ENCODE measurements at regions not wholly inside any gene's neighbourhood (a gene's known extent, or its start where the extent isn't known, plus 50 kb on each side); places are given as distances from the start of the nearest gene placed in this dataset.

DNA sequence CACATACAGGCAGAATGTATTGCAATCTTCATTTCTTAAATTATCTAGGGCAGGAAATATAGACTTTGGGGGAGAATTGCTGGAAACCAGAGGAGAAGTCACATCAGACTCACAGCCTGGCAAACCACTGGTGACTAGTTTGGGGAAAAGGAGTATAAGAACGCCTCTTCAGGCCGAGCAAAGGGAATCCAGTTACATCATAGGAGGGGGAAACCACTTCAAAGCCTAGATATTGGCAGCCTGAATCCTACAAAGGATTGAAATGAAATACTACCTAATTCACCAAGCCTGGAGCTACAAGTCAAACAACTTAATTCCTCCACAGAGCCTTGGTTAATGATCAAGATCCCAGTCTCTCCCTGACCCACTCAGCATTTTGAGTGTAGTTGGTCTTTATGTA lies 121.7 kb downstream of the SLC30A10 start:
- Histone ChIP-seq H3K4me3 (replicated peaks in 1 of 3; ENCODE audit: low read depth in 2 of 3, low read length in 3 of 3) (no peak overlapping the region), H3K79me2 (ENCODE audit: insufficient read depth, low read length) (no peaks in the 10 kb centered on the region), H3K27ac (ENCODE audit: low read depth in 1 of 2, low read length in 2 of 2) (no peak overlapping the region), H2AFZ (ENCODE audit: insufficient read depth, low read depth, low read length, poor library complexity, severe bottlenecking) (no peak overlapping the region), H3K4me1 (ENCODE audit: control insufficient read depth in 1 of 2, insufficient read depth in 2 of 2, low read length in 2 of 2) (no peaks in the 10 kb centered on the region), H4K20me1 (ENCODE audit: insufficient read depth, low read length) (no peaks in the 10 kb centered on the region), H3K36me3 (replicated peaks in 1 of 2; ENCODE audit: control insufficient read depth in 1 of 2, insufficient read depth in 2 of 2, low read length in 2 of 2) (no peaks in the 10 kb centered on the region), H3K4me2 (replicated peaks; ENCODE audit: extremely low read depth, low read length, poor library complexity, severe bottlenecking) (no peak overlapping the region), H3K9me3 (replicated peaks in 1 of 2; ENCODE audit: control insufficient read depth in 1 of 2, insufficient read depth in 1 of 2, low read length in 2 of 2) (no peaks in the 10 kb centered on the region), H3K27me3 (ENCODE audit: control insufficient read depth in 2 of 2, insufficient read depth in 2 of 2, low read length in 2 of 2) (peaks cover 0 to 2% of the 10 kb centered on the region in 2 donors), H3K9ac (ENCODE audit: insufficient read depth, low read length, poor library complexity, severe bottlenecking) (no peak overlapping the region)
- WGBS (ENCODE audit: insufficient coverage), result no CpG with 5 or more reads among the region's 2 CpGs
- H3K36me3 Mint-ChIP-seq, result no peaks in the 10 kb centered on the region
- H3K4me3 Mint-ChIP-seq, result no peak overlapping the region
- H3K4me1 Mint-ChIP-seq, result no peaks in the 10 kb centered on the region
- no peaks in the 10 kb centered on the region for H3K9me3 Mint-ChIP-seq
- peaks cover 1 to 8% (median 2%) of the 10 kb centered on the region in 3 donors for H3K27me3 Mint-ChIP-seq (ENCODE audit: low read depth in 3 of 3)
- no peak overlapping the region for H3K27ac Mint-ChIP-seq
- TF ChIP-seq, protein P1, sequence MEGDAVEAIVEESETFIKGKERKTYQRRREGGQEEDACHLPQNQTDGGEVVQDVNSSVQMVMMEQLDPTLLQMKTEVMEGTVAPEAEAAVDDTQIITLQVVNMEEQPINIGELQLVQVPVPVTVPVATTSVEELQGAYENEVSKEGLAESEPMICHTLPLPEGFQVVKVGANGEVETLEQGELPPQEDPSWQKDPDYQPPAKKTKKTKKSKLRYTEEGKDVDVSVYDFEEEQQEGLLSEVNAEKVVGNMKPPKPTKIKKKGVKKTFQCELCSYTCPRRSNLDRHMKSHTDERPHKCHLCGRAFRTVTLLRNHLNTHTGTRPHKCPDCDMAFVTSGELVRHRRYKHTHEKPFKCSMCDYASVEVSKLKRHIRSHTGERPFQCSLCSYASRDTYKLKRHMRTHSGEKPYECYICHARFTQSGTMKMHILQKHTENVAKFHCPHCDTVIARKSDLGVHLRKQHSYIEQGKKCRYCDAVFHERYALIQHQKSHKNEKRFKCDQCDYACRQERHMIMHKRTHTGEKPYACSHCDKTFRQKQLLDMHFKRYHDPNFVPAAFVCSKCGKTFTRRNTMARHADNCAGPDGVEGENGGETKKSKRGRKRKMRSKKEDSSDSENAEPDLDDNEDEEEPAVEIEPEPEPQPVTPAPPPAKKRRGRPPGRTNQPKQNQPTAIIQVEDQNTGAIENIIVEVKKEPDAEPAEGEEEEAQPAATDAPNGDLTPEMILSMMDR (IDR thresholded peaks at IDR 0.05), result no peak
- no peak for DNase-seq
- intact Hi-C loops (cut with micrococcal nuclease), result no loop called here

DNA sequence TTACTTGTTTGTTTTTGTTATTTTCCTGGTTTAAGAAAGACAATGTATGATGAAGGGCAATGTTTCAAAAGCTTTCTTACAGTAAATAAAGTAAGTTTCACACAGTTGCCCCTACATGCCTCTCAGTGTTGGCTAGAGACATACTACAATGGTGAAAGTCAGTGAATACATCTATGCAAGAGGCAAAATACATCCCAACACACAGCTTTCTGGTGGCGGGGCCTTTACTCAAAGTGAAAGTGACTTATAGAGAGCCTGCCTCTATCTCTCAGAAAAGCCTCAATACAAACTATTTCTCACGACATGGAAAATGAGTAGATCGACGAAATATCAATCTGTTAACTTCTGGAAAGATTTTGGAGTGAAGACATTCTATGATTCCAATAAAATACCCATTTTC lies 122.3 kb downstream of the SLC30A10 start:
- intact Hi-C loops (cut with micrococcal nuclease), result no loop called here
- no peaks in the 10 kb centered on the region for H3K79me2 ChIP-seq (ENCODE audit: insufficient read depth, low read length)
- no CpG with 5 or more reads among the region's 4 CpGs for WGBS (ENCODE audit: insufficient coverage)
- no peaks in the 10 kb centered on the region for H3K27me3 ChIP-seq (ENCODE audit: control insufficient read depth in 2 of 2, insufficient read depth in 2 of 2, low read length in 2 of 2)
- no peaks in the 10 kb centered on the region for H4K20me1 ChIP-seq (ENCODE audit: insufficient read depth, low read length)
- no peaks in the 10 kb centered on the region for H3K9me3 ChIP-seq (replicated peaks in 1 of 2; ENCODE audit: control insufficient read depth in 1 of 2, insufficient read depth in 1 of 2, low read length in 2 of 2)
- no peak overlapping the region for H3K9ac ChIP-seq (ENCODE audit: insufficient read depth, low read length, poor library complexity, severe bottlenecking)
- H3K4me1 ChIP-seq (ENCODE audit: control insufficient read depth in 1 of 2, insufficient read depth in 2 of 2, low read length in 2 of 2), result no peaks in the 10 kb centered on the region
- DNase-seq, result no peak
- H3K36me3 Mint-ChIP-seq, result no peaks in the 10 kb centered on the region
- no peaks in the 10 kb centered on the region for H3K36me3 ChIP-seq (replicated peaks in 1 of 2; ENCODE audit: control insufficient read depth in 1 of 2, insufficient read depth in 2 of 2, low read length in 2 of 2)
- H3K27me3 Mint-ChIP-seq (ENCODE audit: low read depth in 3 of 3), result peaks cover 1 to 7% (median 2%) of the 10 kb centered on the region in 3 donors
- TF ChIP-seq, protein P1 (IDR thresholded peaks at IDR 0.05), result no peak
- H3K4me1 Mint-ChIP-seq, result no peaks in the 10 kb centered on the region
- no peak overlapping the region for H3K4me2 ChIP-seq (replicated peaks; ENCODE audit: extremely low read depth, low read length, poor library complexity, severe bottlenecking)
- H3K4me3 ChIP-seq (replicated peaks in 1 of 3; ENCODE audit: low read depth in 2 of 3, low read length in 3 of 3), result no peak overlapping the region
- no peak overlapping the region for H3K4me3 Mint-ChIP-seq
- H3K27ac Mint-ChIP-seq, result no peak overlapping the region
- H3K9me3 Mint-ChIP-seq, result no peaks in the 10 kb centered on the region
- H3K27ac ChIP-seq (ENCODE audit: low read depth in 1 of 2, low read length in 2 of 2), result no peak overlapping the region
- H2AFZ ChIP-seq (ENCODE audit: insufficient read depth, low read depth, low read length, poor library complexity, severe bottlenecking), result no peak overlapping the region
